K562 (cell line): ENCODE measurements at regions not wholly inside any gene's neighbourhood (a gene's known extent, or its start where the extent isn't known, plus 50 kb on each side); places are given as distances from the start of the nearest gene placed in this dataset.

ENCODE experiments used
- BRF1 ChIP-seq: IDR thresholded peaks from 3 replicates; pipeline ENCODE4 v1.6.1; 2011; ENCODE audit warnings: borderline replicate concordance, mild to moderate bottlenecking; ENCODE audit not compliant: insufficient read length; ENCODE audit errors: extremely low read depth
- ELF2 ChIP-seq: fragments of 250-450 bp; sonication (Bioruptor Pico); IDR thresholded peaks from 2 replicates; pipeline ENCODE4 v1.5.0; 2021; ENCODE audit warnings: mild to moderate bottlenecking
- ELK3 ChIP-seq: fragments of 450-650 bp; formaldehyde crosslinking; IDR thresholded peaks from 2 replicates; pipeline ENCODE4 v1.4.0; 2020; ENCODE audit warnings: mild to moderate bottlenecking
- ETV6 ChIP-seq, 3 experiments: fragments of 150-350 bp in 1 of 3; sonication (generic) in 1 of 3; formaldehyde crosslinking in 1 of 3; IDR thresholded peaks; 2 replicates each; pipeline versions ENCODE4 v1.6.1 to v1.8.0; 2014 to 2022; ENCODE audit warnings: borderline replicate concordance in 2 of 3, low read depth in 2 of 3, antibody characterized with exemption in 1 of 3, low read length in 1 of 3, mild to moderate bottlenecking in 1 of 3, missing genetic modification reagents in 1 of 3
- HDGF ChIP-seq: fragments of 450-650 bp; IDR thresholded peaks from 2 replicates; pipeline ENCODE4 v1.6.1; 2016
- ILK ChIP-seq: fragments of 450-650 bp; IDR thresholded peaks from 2 replicates; pipeline ENCODE4 v1.6.1; 2016; ENCODE audit warnings: missing genetic modification characterization, low read depth, mild to moderate bottlenecking, missing compliant biosample characterization, moderate library complexity, borderline replicate concordance
- PHTF2 ChIP-seq: fragments of 250-450 bp; sonication (Bioruptor Pico); IDR thresholded peaks from 2 replicates; pipeline ENCODE4 v1.5.0; 2021; ENCODE audit warnings: mild to moderate bottlenecking
- ZBTB12 ChIP-seq: fragments of 250-450 bp; sonication (Bioruptor Pico); IDR thresholded peaks from 2 replicates; pipeline ENCODE4 v1.4.0; 2020
- ZBTB40 ChIP-seq, 2 experiments: fragments of 450-650 bp in 1 of 2; sonication (generic) in 1 of 2; formaldehyde crosslinking in 1 of 2; IDR thresholded peaks; 2 replicates each; pipeline versions ENCODE4 v1.7.1 to v1.9.0; 2016 to 2022; ENCODE audit warnings: inconsistent platforms in 1 of 2, mild to moderate bottlenecking in 1 of 2, missing genetic modification reagents in 1 of 2
- ZNF133 ChIP-seq: fragments of 250-450 bp; sonication (Bioruptor Pico); IDR thresholded peaks from 2 replicates; pipeline ENCODE4 v1.4.0; 2020; ENCODE audit warnings: mild to moderate bottlenecking
- ZNF197 ChIP-seq: fragments of 200-800 bp; sonication (Bioruptor generic); IDR thresholded peaks from 2 replicates; pipeline ENCODE4 v1.6.1; 2016; ENCODE audit warnings: low read depth, missing genetic modification characterization, missing compliant biosample characterization
- ZNF3 ChIP-seq: fragments of 250-450 bp; sonication (Bioruptor Pico); IDR thresholded peaks from 2 replicates; pipeline ENCODE4 v1.5.0; 2021; ENCODE audit warnings: mild to moderate bottlenecking, moderate library complexity
- ZNF699 ChIP-seq: fragments of 250-450 bp; sonication (Bioruptor Pico); IDR thresholded peaks from 2 replicates; pipeline ENCODE4 v1.8.0; 2021; ENCODE audit warnings: mild to moderate bottlenecking, moderate library complexity; ENCODE audit not compliant: insufficient replicate concordance

GRCh38 chr3:16114429-16114828, 60.1 kb upstream of the GALNT15 start (continued):
- no peak for TF ChIP-seq BRF1
- TF ChIP-seq ILK (tag): no peak
- TF ChIP-seq ZNF699 (CRISPR knock-in tag): no peak
- TF ChIP-seq ZNF133 (CRISPR knock-in tag): no peak
- TF ChIP-seq ZBTB12 (CRISPR knock-in tag): no peak
- no peak for TF ChIP-seq HDGF
- TF ChIP-seq ZNF197 (CRISPR knock-in tag): no peak
- no peak for TF ChIP-seq PHTF2 (CRISPR knock-in tag)
- no peak for TF ChIP-seq ZBTB40 (IDR thresholded peaks at IDR 0.05)
- TF ChIP-seq ZBTB40 (CRISPR knock-in tag; IDR thresholded peaks at IDR 0.05): no peak
- TF ChIP-seq ELK3: no peak
- TF ChIP-seq ELF2 (CRISPR knock-in tag): no peak
- no peak for TF ChIP-seq ETV6 (IDR thresholded peaks at IDR 0.05; ENCODE audit: borderline replicate concordance in 1 of 2, low read depth in 2 of 2, low read length in 1 of 2)
- TF ChIP-seq ETV6 (CRISPR knock-in tag; IDR thresholded peaks at IDR 0.05; ENCODE audit: borderline replicate concordance): no peak
- TF ChIP-seq ZNF3 (CRISPR knock-in tag): no peak
- TF ChIP-seq, all 486 proteins: peak for 0
